ENCODE measurements at regions not wholly inside any gene's neighbourhood (a gene's known extent, or its start where the extent isn't known, plus 50 kb on each side); places are given as distances from the start of the nearest gene placed in this dataset.
"Not testable (repeated sequence)": the region's sequence is repeated elsewhere in the genome, so short reads cannot be mapped to it uniquely, and the experiment has no call there.

GRCh38 chr20:29787456-29787855 lies 1470.0 kb upstream of the DEFB115 start:
- not testable (repeated sequence) for TF ChIP-seq CTCF (conservative IDR thresholded peaks at IDR 0.05); ZFX (IDR thresholded peaks at IDR 0.05)

Measured in C4-2B (cell line).